GM23338 (cell line): ENCODE measurements at regions not wholly inside any gene's neighbourhood (a gene's known extent, or its start where the extent isn't known, plus 50 kb on each side); places are given as distances from the start of the nearest gene placed in this dataset.
A peak's percentile ranks its signal among the peaks of the same experiment; 100 is the strongest.

Experiments
- ATAC-seq: fragments of 200-7000 bp; cut with Tn5 transposase; 3 replicates; pipeline ENCODE4 v1.9.1; 2020
- DNase-seq: peaks from one replicate; pipeline ENCODE4 v3.0.0-alpha.2; 2015; ENCODE audit warnings: low spot score
- H2AFZ ChIP-seq: fragments of 200-600 bp; sonication (generic); 2 replicates; pipeline ENCODE4 v1.8.0; 2016; ENCODE audit warnings: antibody characterized with exemption, mild to moderate bottlenecking, moderate library complexity
- H3F3A ChIP-seq: fragments of 200-600 bp; sonication (generic); replicated peaks from 2 replicates; pipeline ENCODE4 v1.8.0; 2017; ENCODE audit warnings: antibody characterized with exemption, mixed run types, low read depth
- H3K27ac ChIP-seq: fragments of 200-600 bp; sonication (generic); 2 replicates; pipeline ENCODE4 v1.6.1; 2016; ENCODE audit warnings: low read depth
- H3K27me3 ChIP-seq: fragments of 200-600 bp; sonication (generic); 2 replicates; pipeline ENCODE4 v1.8.0; 2016; ENCODE audit warnings: mild to moderate bottlenecking, mixed run types, moderate library complexity; ENCODE audit not compliant: insufficient read depth
- H3K36me3 ChIP-seq: fragments of 200-600 bp; sonication (generic); 2 replicates; pipeline ENCODE4 v1.8.0; 2016; ENCODE audit warnings: mild to moderate bottlenecking; ENCODE audit not compliant: insufficient read depth
- H3K4me1 ChIP-seq: fragments of 200-600 bp; sonication (generic); 2 replicates; pipeline ENCODE4 v1.8.0; 2016; ENCODE audit warnings: mild to moderate bottlenecking, moderate library complexity; ENCODE audit not compliant: insufficient read depth
- H3K4me2 ChIP-seq: fragments of 200-600 bp; sonication (generic); 2 replicates; pipeline ENCODE4 v1.7.1; 2017; ENCODE audit warnings: mixed run types
- H3K4me3 ChIP-seq: fragments of 200-600 bp; sonication (generic); 2 replicates; pipeline ENCODE4 v1.6.1; 2016; ENCODE audit warnings: mixed run types
- H3K79me2 ChIP-seq: fragments of 200-600 bp; sonication (generic); replicated peaks from 2 replicates; pipeline ENCODE4 v1.8.0; 2017; ENCODE audit warnings: mild to moderate bottlenecking; ENCODE audit not compliant: insufficient read depth
- H3K9me2 ChIP-seq: fragments of 200-600 bp; sonication (generic); 2 replicates; pipeline ENCODE4 v1.8.0; 2017; ENCODE audit not compliant: insufficient read depth
- H4K20me1 ChIP-seq: fragments of 200-600 bp; sonication (generic); replicated peaks from 2 replicates; pipeline ENCODE4 v1.8.0; 2017; ENCODE audit warnings: mild to moderate bottlenecking; ENCODE audit not compliant: insufficient read depth
- H3K27ac Mint-ChIP-seq: 2 replicates; pipeline ENCODE4 v1.8.0; 2020; ENCODE audit warnings: inconsistent platforms, mild to moderate bottlenecking, moderate library complexity, mixed read lengths
- H3K27me3 Mint-ChIP-seq: 3 replicates; pipeline ENCODE4 v1.8.0; 2022; ENCODE audit warnings: low read depth, mild to moderate bottlenecking, moderate library complexity, mixed read lengths, inconsistent platforms; ENCODE audit not compliant: insufficient read depth, poor library complexity
- H3K36me3 Mint-ChIP-seq: 3 replicates; pipeline ENCODE4 v1.8.0; 2021; ENCODE audit warnings: low read depth, mild to moderate bottlenecking, inconsistent platforms, moderate library complexity, mixed read lengths
- H3K4me1 Mint-ChIP-seq: 3 replicates; pipeline ENCODE4 v1.8.0; 2020; ENCODE audit warnings: mild to moderate bottlenecking, inconsistent platforms, mixed read lengths
- H3K4me3 Mint-ChIP-seq: 3 replicates; pipeline ENCODE4 v1.8.0; 2021; ENCODE audit warnings: moderate library complexity, mild to moderate bottlenecking, inconsistent platforms, mixed read lengths
- H3K9me3 Mint-ChIP-seq: 3 replicates; pipeline ENCODE4 v1.8.0; 2020; ENCODE audit warnings: moderate library complexity, mild to moderate bottlenecking, inconsistent platforms, mixed read lengths
- CTCF ChIP-seq, 2 experiments: fragments of 200-600 bp in 1 of 2; sonication (generic) in 1 of 2; conservative IDR thresholded peaks; 2 replicates each; pipeline versions ENCODE4 v1.5.1 to v1.6.1; 2016 to 2017; ENCODE audit warnings: antibody characterized with exemption in 2 of 2, low read depth in 2 of 2, mild to moderate bottlenecking in 2 of 2, moderate library complexity in 1 of 2
- ETS1 ChIP-seq: IDR thresholded peaks from 2 replicates; pipeline ENCODE4 v1.6.1; 2016; ENCODE audit warnings: antibody characterized with exemption
- EZH2 ChIP-seq: fragments of 200-600 bp; sonication (generic); IDR thresholded peaks from one replicate; pipeline ENCODE4 v1.8.0; 2017; ENCODE audit warnings: antibody characterized with exemption, mild to moderate bottlenecking, low read depth; ENCODE audit not compliant: unreplicated experiment
- JUNB ChIP-seq: IDR thresholded peaks from one replicate; pipeline ENCODE4 v1.6.1; 2016; ENCODE audit warnings: antibody characterized with exemption; ENCODE audit not compliant: unreplicated experiment
- NANOG ChIP-seq: IDR thresholded peaks from 2 replicates; pipeline ENCODE4 v1.6.1; 2016; ENCODE audit warnings: antibody characterized with exemption, borderline replicate concordance
- POLR2AphosphoS5 ChIP-seq: IDR thresholded peaks from 2 replicates; pipeline ENCODE4 v1.6.1; 2016; ENCODE audit warnings: antibody characterized with exemption, low read depth
- ZNF114 ChIP-seq: fragments of 250-450 bp; sonication (Bioruptor Pico); IDR thresholded peaks from 2 replicates; pipeline ENCODE4 v1.5.0; 2020; ENCODE audit warnings: mild to moderate bottlenecking, moderate library complexity
- ZNF331 ChIP-seq: fragments of 250-450 bp; sonication (Bioruptor Pico); IDR thresholded peaks from 2 replicates; pipeline ENCODE4 v1.5.0; 2020; ENCODE audit warnings: low read depth, mild to moderate bottlenecking, moderate library complexity

- TF ChIP-seq ETS1 = no peak
- no peak for TF ChIP-seq NANOG
- no peak for TF ChIP-seq POLR2AphosphoS5
- TF ChIP-seq CTCF (conservative IDR thresholded peaks at IDR 0.05; ENCODE audit: low read depth in 2 of 2) = no peak
- TF ChIP-seq ZNF331 (CRISPR knock-in tag) = no peak
These were observed 192.5 kb upstream of the TTC29 start (continued) for GRCh38 chr4:147138171-147138570.

DNA sequence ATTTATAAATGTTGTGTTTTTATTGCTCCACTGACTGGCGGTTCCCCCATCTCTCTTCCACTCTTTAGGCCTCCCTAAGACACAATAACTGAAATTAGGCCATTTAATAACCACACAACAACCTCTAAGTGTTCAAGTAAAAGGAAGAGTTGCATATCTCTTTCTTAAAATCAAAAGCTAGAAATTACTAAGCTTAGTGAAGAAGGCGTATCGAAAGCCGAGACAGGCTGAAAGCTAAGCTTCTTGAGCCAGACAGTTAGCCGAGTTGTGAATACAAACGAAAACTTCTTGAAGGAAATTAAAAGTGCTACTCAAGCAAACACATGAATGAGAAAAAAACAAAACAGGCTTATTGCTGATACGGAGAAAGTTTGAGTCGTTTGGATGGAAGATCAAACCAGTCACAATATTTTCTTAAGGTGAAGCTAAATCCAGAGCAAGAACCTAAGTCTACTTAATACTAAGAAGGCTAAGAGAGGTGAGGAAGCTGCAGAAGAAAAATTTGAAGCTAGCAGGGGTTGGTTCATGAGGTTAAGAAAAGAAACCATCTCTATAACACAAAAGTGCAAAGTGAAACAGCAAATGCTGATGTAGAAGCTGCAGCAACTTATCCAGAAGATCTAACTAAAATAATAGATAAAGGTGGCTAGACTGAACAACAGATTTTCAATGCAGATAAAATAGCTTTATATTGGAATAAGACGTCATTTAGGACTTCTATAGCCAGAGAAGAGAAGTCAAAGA is 194.0 kb upstream of the TTC29 start:
- H3K27me3 ChIP-seq = no peaks in the 10 kb centered on the region
- peak overlapping the region; percentile 7; the same call in 1 of the 2 replicates for H2AFZ ChIP-seq
- H3K27me3 Mint-ChIP-seq = no peaks in the 10 kb centered on the region
- H3K36me3 Mint-ChIP-seq = no peaks in the 10 kb centered on the region
- DNase-seq = no peak
- H3K4me3 ChIP-seq = no peak overlapping the region
- ATAC-seq = no peak
- peaks cover 7% of the 10 kb centered on the region for H3K4me1 Mint-ChIP-seq
- H3K27ac ChIP-seq = no peak overlapping the region
- 0 out of 2 replicates have a peak overlapping the region, but pooled peaks have one; percentile 47 for H3K27ac Mint-ChIP-seq
- H3K4me3 Mint-ChIP-seq = no peak overlapping the region
- 0 out of 2 replicates have a peak, but pooled peaks cover 3% of the 10 kb centered on the region for H3K9me2 ChIP-seq
- H3K4me2 ChIP-seq = no peak overlapping the region
- no peaks in the 10 kb centered on the region for H3K36me3 ChIP-seq
- H4K20me1 ChIP-seq = no peaks in the 10 kb centered on the region; the same call in 1 of the 2 replicates
- no peaks in the 10 kb centered on the region; the same call in 2 of the 3 replicates for H3K9me3 Mint-ChIP-seq
- H3K79me2 ChIP-seq = no peaks in the 10 kb centered on the region
- no peaks in the 10 kb centered on the region for H3F3A ChIP-seq
- TF ChIP-seq JUNB (no peak), EZH2 (no peak)
- H3K4me1 ChIP-seq = no peaks in the 10 kb centered on the region

GRCh38 chr4:147151763-147152162 is 206.1 kb upstream of the TTC29 start:
- H3K27me3 ChIP-seq = no peaks in the 10 kb centered on the region
- no peaks in the 10 kb centered on the region; the same call in 1 of the 2 replicates for H3K9me2 ChIP-seq
- Mint-ChIP-seq H3K27ac (no peak overlapping the region), H3K4me3 (no peak overlapping the region), H3K36me3 (no peaks in the 10 kb centered on the region), H3K9me3 (peaks cover 6% of the 10 kb centered on the region; the same call in 2 of the 3 replicates), H3K4me1 (no peaks in the 10 kb centered on the region), H3K27me3 (no peaks in the 10 kb centered on the region)
- DNase-seq = no peak
- H3K4me3 ChIP-seq = no peak overlapping the region
- H3K4me2 ChIP-seq = no peak overlapping the region
- no peaks in the 10 kb centered on the region for H3F3A ChIP-seq
- TF ChIP-seq ETS1 (no peak), ZNF114 (CRISPR knock-in tag) (no peak), CTCF (conservative IDR thresholded peaks at IDR 0.05; ENCODE audit: low read depth in 2 of 2) (no peak), POLR2AphosphoS5 (no peak)
- H3K36me3 ChIP-seq = no peaks in the 10 kb centered on the region
- H3K4me1 ChIP-seq = no peaks in the 10 kb centered on the region
- no peak overlapping the region for H3K27ac ChIP-seq
- H4K20me1 ChIP-seq = no peaks in the 10 kb centered on the region
- 0 out of 2 replicates have a peak overlapping the region, but pooled peaks have one; percentile 4 for H2AFZ ChIP-seq
- H3K79me2 ChIP-seq = no peaks in the 10 kb centered on the region
- ATAC-seq = no peak
